Kidney (tissue), 13 donors: ENCODE measurements at regions not wholly inside any gene's neighbourhood (a gene's known extent, or its start where the extent isn't known, plus 50 kb on each side); places are given as distances from the start of the nearest gene placed in this dataset.

Experiments used
- DNase-seq, 5 donors: peaks; one replicate each; pipeline ENCODE4 v3.0.0-alpha.2; 2013 to 2020
- FAIRE-seq: peaks from 2 replicates; lab custom pipeline; 2012; peaks lifted over from hg19 to GRCh38; lab: Jason Lieb, UNC
- H3K27ac ChIP-seq, 2 donors: one replicate each; pipeline ENCODE4 v1.7.0; 2013; ENCODE audit warnings: low read depth in 2 of 2, low read length in 2 of 2, inconsistent platforms in 1 of 2
- H3K27me3 ChIP-seq: one replicate; pipeline ENCODE4 v1.7.1; 2013; ENCODE audit warnings: low read length, inconsistent platforms; ENCODE audit not compliant: control insufficient read depth, insufficient read depth
- H3K36me3 ChIP-seq, 3 donors: one replicate each; pipeline versions ENCODE4 v1.7.0 to v1.7.1; 2013; ENCODE audit warnings: low read length in 3 of 3, control low read depth in 1 of 3, inconsistent platforms in 1 of 3; ENCODE audit not compliant: insufficient read depth in 3 of 3, control insufficient read depth in 2 of 3
- H3K4me1 ChIP-seq, 3 donors: one replicate each; pipeline versions ENCODE4 v1.7.0 to v1.7.1; 2013; ENCODE audit warnings: low read length in 3 of 3, inconsistent platforms in 1 of 3, low read depth in 1 of 3; ENCODE audit not compliant: control insufficient read depth in 2 of 3, insufficient read depth in 2 of 3
- H3K4me3 ChIP-seq, 3 donors: one replicate each; pipeline versions ENCODE4 v1.7.0 to v1.8.1; 2013; ENCODE audit warnings: low read length in 3 of 3, control low read depth in 1 of 3, inconsistent platforms in 1 of 3
- H3K9ac ChIP-seq, 3 donors: one replicate each; pipeline versions ENCODE4 v1.7.0 to v1.7.1; 2013; ENCODE audit warnings: low read length in 3 of 3, control low read depth in 1 of 3, inconsistent platforms in 1 of 3
- H3K9me3 ChIP-seq, 3 donors: one replicate each; pipeline versions ENCODE4 v1.7.0 to v1.7.1; 2013; ENCODE audit warnings: low read length in 3 of 3, control low read depth in 1 of 3, inconsistent platforms in 1 of 3; ENCODE audit not compliant: control insufficient read depth in 2 of 3, insufficient read depth in 1 of 3
- CTCF ChIP-seq: IDR thresholded peaks from 3 replicates; pipeline ENCODE4 v1.5.1; 2012; ENCODE audit warnings: mild to moderate bottlenecking, moderate library complexity, borderline replicate concordance; ENCODE audit not compliant: insufficient read depth; ENCODE audit errors: extremely low read depth
- intact Hi-C: fragments of 100-400 bp; cut with DNase I; formaldehyde crosslinking; loops from one replicate; pipeline ENCODE4 v1.11.1; 2022
- donor health status: control.
- donor health status: control.
- donor health status: control.
- donor health status: control.
- donor health status: control.
- donor health status: DM: yes; HTN: yes; CAD: no.
- donor health status: Normal renal cell carcinoma (clear cell type).

GRCh38 chr3:180402471-180403073 lies 199.4 kb upstream of the TTC14 start:
- no peak overlapping the region for H3K4me3 ChIP-seq
- H3K4me1 ChIP-seq = no peaks in the 10 kb centered on the region
- intact Hi-C loops = no loop called here
- FAIRE-seq (no peak), DNase-seq (no peak)
- no peaks in the 10 kb centered on the region for H3K9me3 ChIP-seq
- H3K36me3 ChIP-seq = no peaks in the 10 kb centered on the region
- no peak for TF ChIP-seq CTCF
- no peak overlapping the region for H3K9ac ChIP-seq
- no peaks in the 10 kb centered on the region for H3K27me3 ChIP-seq
- no peak overlapping the region for H3K27ac ChIP-seq

- H3K4me3 ChIP-seq = no peak overlapping the region
- H3K36me3 ChIP-seq = no peaks in the 10 kb centered on the region
- no peak overlapping the region for H3K9ac ChIP-seq
- DNase-seq = no peak
- no peak overlapping the region for H3K27ac ChIP-seq
- FAIRE-seq = no peak
- intact Hi-C loops = no loop called here
- no peaks in the 10 kb centered on the region for H3K4me1 ChIP-seq
- no peak for TF ChIP-seq CTCF
- no peaks in the 10 kb centered on the region for H3K27me3 ChIP-seq
- no peaks in the 10 kb centered on the region for H3K9me3 ChIP-seq
Observed at GRCh38 chr3:180403156-180403555, 198.8 kb upstream of the TTC14 start.

- FAIRE-seq = no peak
- Histone ChIP-seq H3K36me3 (no peaks in the 10 kb centered on the region), H3K4me3 (no peak overlapping the region), H3K27me3 (no peaks in the 10 kb centered on the region), H3K4me1 (no peaks in the 10 kb centered on the region), H3K27ac (no peak overlapping the region), H3K9me3 (no peaks in the 10 kb centered on the region), H3K9ac (no peak overlapping the region)
- no peak for DNase-seq
- intact Hi-C loops = no loop called here
- no peak for TF ChIP-seq CTCF
Observed at GRCh38 chr3:180408654-180409053, 193.3 kb upstream of the TTC14 start.

GRCh38 chr3:180409170-180409569 lies 192.8 kb upstream of the TTC14 start:
- intact Hi-C loops = no loop called here
- H3K27ac ChIP-seq = no peak overlapping the region
- TF ChIP-seq CTCF = no peak
- no peak overlapping the region for H3K4me3 ChIP-seq
- FAIRE-seq (no peak), DNase-seq (no peak)
- no peaks in the 10 kb centered on the region for H3K27me3 ChIP-seq
- H3K4me1 ChIP-seq = no peaks in the 10 kb centered on the region
- no peaks in the 10 kb centered on the region for H3K9me3 ChIP-seq
- no peaks in the 10 kb centered on the region for H3K36me3 ChIP-seq
- no peak overlapping the region for H3K9ac ChIP-seq
